Activated naive CD4-positive, alpha-beta T cell treated with anti-CD3 and anti-CD28 coated beads, Interleukin-2, amount 10 ng/mL, durations not matched to agents 7 days and 5 days (primary cell): ENCODE measurements at regions not wholly inside any gene's neighbourhood (a gene's known extent, or its start where the extent isn't known, plus 50 kb on each side); places are given as distances from the start of the nearest gene placed in this dataset.

Experiments used
- CTCF ChIA-PET: fragments of 350-600 bp; sonication (Branson Sonifier 250); formaldehyde crosslinking; loops from one replicate; lab custom pipeline; 2021; ENCODE audit warnings: antibody characterized with exemption; lab: Charles Lee
- DNase-seq: peaks from one replicate; pipeline ENCODE4 v3.0.0-alpha.2; 2020
- H3K27ac Mint-ChIP-seq: one replicate; pipeline ENCODE4 v1.8.0; 2021; ENCODE audit warnings: mild to moderate bottlenecking, moderate library complexity, mixed read lengths
- H3K27me3 Mint-ChIP-seq: one replicate; pipeline ENCODE4 v1.8.0; 2021; ENCODE audit warnings: mild to moderate bottlenecking, mixed read lengths
- H3K36me3 Mint-ChIP-seq: one replicate; pipeline ENCODE4 v1.8.0; 2021; ENCODE audit warnings: mixed read lengths
- H3K4me1 Mint-ChIP-seq: one replicate; pipeline ENCODE4 v1.8.0; 2021; ENCODE audit warnings: mixed read lengths
- H3K4me3 Mint-ChIP-seq: one replicate; pipeline ENCODE4 v1.8.0; 2021; ENCODE audit warnings: mild to moderate bottlenecking, moderate library complexity, mixed read lengths
- H3K9me3 Mint-ChIP-seq: one replicate; pipeline ENCODE4 v1.8.0; 2021; ENCODE audit warnings: mixed read lengths

DNA sequence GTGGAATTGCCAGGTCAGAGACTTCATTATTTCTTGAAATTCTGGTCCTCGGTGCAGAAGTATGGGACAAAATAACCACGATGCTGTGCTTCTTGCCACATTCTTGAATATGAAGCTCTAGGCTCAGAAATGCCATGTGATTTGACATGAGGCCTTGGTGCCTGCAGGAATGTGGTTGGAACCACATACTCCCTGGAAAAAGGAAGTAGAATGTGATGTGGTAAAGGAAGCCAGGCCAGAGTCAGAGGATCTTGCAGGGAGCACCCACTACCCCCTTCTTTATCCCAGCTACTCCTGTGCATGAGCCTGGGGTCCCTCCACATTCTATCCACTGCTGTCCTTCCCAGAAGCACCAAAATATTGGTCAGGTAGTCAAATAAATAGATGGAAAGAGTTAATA lies 80.9 kb downstream of the FOXD1 start:
- peaks cover 38% of the 10 kb centered on the region for H3K27me3 Mint-ChIP-seq
- no peaks in the 10 kb centered on the region for H3K9me3 Mint-ChIP-seq
- no peaks in the 10 kb centered on the region for H3K36me3 Mint-ChIP-seq
- DNase-seq, result no peak
- CTCF ChIA-PET, result no interaction called here
- no peaks in the 10 kb centered on the region for H3K4me1 Mint-ChIP-seq
- H3K4me3 Mint-ChIP-seq, result no peak overlapping the region
- H3K27ac Mint-ChIP-seq, result no peak overlapping the region

DNA sequence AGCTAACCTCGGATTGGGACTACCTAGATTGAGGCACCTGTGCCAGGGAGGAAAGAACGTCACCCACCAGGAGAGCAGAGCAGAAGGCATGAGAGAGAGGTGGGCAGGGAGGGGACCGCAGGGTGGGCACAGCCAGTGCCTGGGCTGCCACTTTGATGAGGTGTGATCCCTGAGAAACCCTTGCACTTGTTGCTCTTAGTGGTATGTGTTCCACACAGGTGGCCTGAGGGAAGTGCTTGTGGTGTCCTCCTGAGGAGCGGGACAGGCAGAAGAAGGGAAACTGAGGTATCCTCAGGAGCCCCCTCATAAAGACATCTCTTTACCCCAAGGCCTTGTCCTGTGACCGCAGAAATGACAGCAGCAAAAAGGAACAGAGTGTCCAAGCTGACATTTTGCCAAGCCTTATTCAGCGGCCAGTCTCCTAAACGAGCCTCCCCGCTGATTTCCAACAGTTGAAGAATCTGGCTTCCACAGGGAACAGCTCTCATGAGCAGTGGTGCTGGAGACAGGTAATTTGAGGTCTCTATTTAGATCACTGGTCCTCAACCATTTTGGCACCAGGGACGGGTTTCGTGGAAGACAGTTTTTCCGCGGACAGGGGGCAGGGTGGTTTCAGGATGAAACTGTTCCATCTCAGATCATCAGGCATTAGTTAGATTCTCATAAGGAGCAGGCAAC lies 82.4 kb downstream of the FOXD1 start:
- no peak for DNase-seq
- CTCF ChIA-PET, result no interaction called here
- Mint-ChIP-seq H3K4me3 (no peak overlapping the region), H3K36me3 (no peaks in the 10 kb centered on the region), H3K27me3 (peaks cover 45% of the 10 kb centered on the region), H3K27ac (no peak overlapping the region), H3K9me3 (no peaks in the 10 kb centered on the region), H3K4me1 (no peaks in the 10 kb centered on the region)

DNA sequence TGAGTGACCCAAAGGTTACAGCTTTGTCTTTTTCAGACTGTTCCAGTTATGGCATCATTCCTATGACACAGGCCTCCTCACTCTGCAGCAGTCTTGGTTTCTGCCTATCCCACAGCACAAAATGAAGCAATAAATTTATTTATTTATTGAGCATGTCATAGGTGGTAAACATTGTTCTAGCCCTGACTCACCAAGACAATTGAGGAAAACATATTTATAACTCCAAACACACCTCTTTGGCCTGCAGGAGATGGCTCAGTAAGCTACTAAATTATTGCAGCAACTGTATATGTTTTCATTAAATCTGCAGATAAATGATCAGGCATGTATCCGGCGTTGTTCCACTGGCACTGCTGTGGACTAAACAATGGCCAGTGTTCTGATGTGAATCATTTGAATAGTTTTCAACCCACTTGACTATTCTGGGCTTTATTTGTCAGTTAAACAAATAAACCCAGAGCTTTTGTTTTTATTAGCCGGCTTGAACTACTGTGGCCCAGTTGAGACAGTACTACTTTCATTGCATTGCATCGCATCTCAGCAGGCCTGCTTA lies 83.2 kb downstream of the FOXD1 start:
- no peak for DNase-seq
- Mint-ChIP-seq H3K4me1 (no peaks in the 10 kb centered on the region), H3K4me3 (no peak overlapping the region), H3K27me3 (peaks cover 45% of the 10 kb centered on the region), H3K36me3 (no peaks in the 10 kb centered on the region), H3K27ac (no peak overlapping the region), H3K9me3 (no peaks in the 10 kb centered on the region)
- CTCF ChIA-PET, result no interaction called here

DNA sequence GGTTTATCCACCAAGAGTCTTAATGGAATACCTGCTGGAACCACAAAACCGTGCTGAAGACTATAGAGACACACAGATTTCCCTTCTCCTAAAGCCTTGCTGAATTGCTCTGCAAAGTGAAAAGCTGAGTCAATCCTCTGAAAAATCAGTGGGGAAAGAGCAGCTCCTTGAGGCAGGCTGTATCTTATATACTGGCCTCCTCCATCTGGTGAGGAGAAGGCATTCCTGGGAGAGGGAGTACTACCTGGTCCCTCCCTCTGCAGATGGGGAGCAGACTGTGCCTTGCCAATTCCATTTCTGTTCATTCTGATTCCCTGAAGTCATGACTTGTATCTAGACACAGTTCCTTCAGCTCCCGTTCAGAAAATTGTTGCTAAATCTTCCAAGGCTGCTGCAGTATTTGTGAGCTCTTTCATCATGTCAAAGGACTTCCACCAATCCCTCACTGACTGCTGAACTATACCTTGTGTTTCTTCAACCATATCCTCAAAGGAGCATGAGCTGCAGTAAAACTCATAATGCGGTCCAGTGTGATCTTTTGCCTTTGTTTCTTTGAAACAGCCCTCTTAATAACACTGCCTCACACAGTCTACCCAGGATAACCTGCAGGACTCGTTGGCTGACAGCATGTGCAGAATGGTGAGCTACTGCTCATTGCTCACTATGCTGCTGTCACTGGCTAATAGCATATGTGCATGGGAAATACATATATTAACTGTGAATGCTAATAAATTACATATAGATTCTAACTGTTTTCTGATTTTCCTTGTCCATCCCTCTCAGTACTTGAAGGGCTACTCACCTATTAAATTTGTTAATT lies 84.5 kb downstream of the FOXD1 start:
- H3K27me3 Mint-ChIP-seq, result peaks cover 40% of the 10 kb centered on the region
- no peak for DNase-seq
- no peaks in the 10 kb centered on the region for H3K9me3 Mint-ChIP-seq
- H3K27ac Mint-ChIP-seq, result no peak overlapping the region
- H3K4me3 Mint-ChIP-seq, result no peak overlapping the region
- no peaks in the 10 kb centered on the region for H3K36me3 Mint-ChIP-seq
- H3K4me1 Mint-ChIP-seq, result no peaks in the 10 kb centered on the region
- CTCF ChIA-PET, result no interaction called here

DNA sequence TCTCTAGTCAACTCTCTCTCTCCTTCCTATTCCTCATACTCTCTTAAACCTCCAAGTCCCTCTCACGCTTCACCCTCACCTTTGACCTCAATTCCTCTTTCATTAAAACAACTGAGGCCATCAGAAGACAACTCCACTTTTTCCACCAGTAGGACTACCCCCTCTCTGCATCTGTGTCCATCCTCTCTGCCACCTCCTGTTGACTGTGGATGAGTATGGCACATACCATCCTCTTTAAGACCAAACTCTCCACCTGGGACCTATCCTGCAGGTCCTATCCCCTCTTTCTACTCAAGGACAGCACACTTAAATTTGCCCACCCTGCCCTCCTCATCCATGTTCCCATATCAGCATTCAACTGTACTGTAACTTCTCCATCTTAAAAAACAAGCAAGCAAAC lies 89.2 kb downstream of the FOXD1 start:
- Mint-ChIP-seq H3K4me3 (no peak overlapping the region), H3K4me1 (no peaks in the 10 kb centered on the region), H3K9me3 (no peaks in the 10 kb centered on the region), H3K27me3 (peaks cover 31% of the 10 kb centered on the region), H3K27ac (no peak overlapping the region), H3K36me3 (no peaks in the 10 kb centered on the region)
- no peak for DNase-seq
- CTCF ChIA-PET, result no interaction called here

DNA sequence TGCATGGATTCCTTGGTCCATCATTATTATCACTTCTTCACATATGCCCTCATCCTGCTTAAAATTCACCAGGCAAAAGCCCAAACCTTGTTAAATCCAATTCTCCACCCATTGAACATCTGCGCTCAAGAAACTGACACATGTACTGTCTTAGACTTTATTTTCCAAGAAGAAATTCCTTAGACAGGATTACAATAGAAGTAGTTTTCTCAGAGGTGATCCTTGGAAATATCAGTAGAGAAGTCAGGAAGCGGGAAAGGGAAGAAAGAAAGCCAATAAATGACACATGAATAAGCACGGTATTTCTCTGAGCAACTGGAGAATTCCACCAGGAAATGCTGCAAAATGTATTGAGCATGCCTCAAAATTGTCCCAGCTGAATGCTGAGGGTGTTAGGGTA lies 90.2 kb downstream of the FOXD1 start:
- Mint-ChIP-seq H3K4me3 (no peak overlapping the region), H3K4me1 (no peaks in the 10 kb centered on the region), H3K27ac (no peak overlapping the region), H3K9me3 (no peaks in the 10 kb centered on the region), H3K36me3 (no peaks in the 10 kb centered on the region), H3K27me3 (peaks cover 41% of the 10 kb centered on the region)
- CTCF ChIA-PET, result no interaction called here
- DNase-seq, result no peak

DNA sequence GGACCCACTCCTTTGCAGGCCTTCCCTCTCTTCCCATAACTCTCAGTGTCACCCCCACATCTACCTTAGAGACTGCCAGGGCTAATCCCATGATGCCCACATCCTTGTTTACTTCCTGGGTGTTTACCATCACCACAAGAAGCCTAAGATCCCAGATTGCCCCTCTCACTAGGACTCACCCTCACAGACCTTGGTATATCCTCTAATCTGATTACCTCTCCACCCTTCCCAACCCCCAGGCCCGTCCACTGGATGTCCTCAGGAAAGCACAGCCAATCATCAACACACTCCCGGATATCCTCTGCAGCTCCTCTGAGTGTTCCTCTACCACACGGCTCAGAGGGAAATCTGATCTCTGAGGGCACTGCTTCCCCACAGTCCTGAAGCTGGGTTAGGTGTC lies 91.0 kb downstream of the FOXD1 start:
- CTCF ChIA-PET, result no interaction called here
- no peak overlapping the region for H3K27ac Mint-ChIP-seq
- no peaks in the 10 kb centered on the region for H3K36me3 Mint-ChIP-seq
- no peak overlapping the region for H3K4me3 Mint-ChIP-seq
- peaks cover 43% of the 10 kb centered on the region for H3K27me3 Mint-ChIP-seq
- H3K9me3 Mint-ChIP-seq, result no peaks in the 10 kb centered on the region
- no peak for DNase-seq
- H3K4me1 Mint-ChIP-seq, result no peaks in the 10 kb centered on the region

DNA sequence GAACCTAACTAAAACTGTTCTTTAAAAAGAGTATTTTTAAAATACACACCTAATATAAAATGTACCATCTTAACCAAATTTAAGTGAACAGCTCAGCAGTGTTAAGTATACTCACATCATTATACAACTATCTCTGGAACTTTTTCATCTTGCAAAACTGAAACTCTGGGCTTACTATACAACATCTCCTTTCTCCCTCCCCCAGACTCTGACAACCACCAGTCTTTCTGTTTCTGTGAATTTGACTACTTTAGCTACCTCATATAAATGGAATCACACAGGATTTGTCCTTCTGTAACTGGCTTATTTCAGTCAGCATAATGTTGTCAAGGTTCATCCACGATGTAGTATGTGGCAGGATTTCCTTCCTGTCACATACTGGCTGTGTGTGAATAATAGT lies 93.5 kb downstream of the FOXD1 start:
- no peak overlapping the region for H3K27ac Mint-ChIP-seq
- no peak overlapping the region for H3K4me3 Mint-ChIP-seq
- peaks cover 2% of the 10 kb centered on the region for H3K9me3 Mint-ChIP-seq
- H3K4me1 Mint-ChIP-seq, result no peaks in the 10 kb centered on the region
- CTCF ChIA-PET, result no interaction called here
- no peaks in the 10 kb centered on the region for H3K36me3 Mint-ChIP-seq
- no peak for DNase-seq
- peaks cover 37% of the 10 kb centered on the region for H3K27me3 Mint-ChIP-seq

DNA sequence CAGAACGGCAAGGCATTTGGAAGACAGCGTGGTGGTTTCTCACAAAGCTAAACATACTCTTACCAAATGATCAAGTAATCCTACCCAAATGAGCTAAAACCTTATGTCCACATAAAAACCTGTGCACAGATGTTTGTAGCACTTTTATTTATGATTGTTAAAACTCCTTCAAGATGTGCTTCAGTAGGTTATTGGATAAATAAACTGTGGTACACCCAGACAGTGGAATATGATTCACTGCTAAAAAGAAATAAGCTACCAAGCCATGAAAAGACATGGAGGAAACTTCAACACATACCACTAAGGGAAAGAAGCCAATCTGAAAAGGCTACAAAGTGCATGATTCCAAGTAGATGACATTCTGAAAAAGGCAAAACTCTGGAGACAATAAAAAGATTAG lies 94.2 kb downstream of the FOXD1 start:
- H3K27me3 Mint-ChIP-seq, result peaks cover 36% of the 10 kb centered on the region
- H3K4me3 Mint-ChIP-seq, result no peak overlapping the region
- no peaks in the 10 kb centered on the region for H3K36me3 Mint-ChIP-seq
- CTCF ChIA-PET, result interaction anchor here (1.0 kb wide), 1 partner anchor 97 kb away, joined by 5 read pairs; no protein-coding TSS in a partner anchor
- no peak for DNase-seq
- no peaks in the 10 kb centered on the region for H3K4me1 Mint-ChIP-seq
- H3K9me3 Mint-ChIP-seq, result peaks cover 2% of the 10 kb centered on the region
- no peak overlapping the region for H3K27ac Mint-ChIP-seq

DNA sequence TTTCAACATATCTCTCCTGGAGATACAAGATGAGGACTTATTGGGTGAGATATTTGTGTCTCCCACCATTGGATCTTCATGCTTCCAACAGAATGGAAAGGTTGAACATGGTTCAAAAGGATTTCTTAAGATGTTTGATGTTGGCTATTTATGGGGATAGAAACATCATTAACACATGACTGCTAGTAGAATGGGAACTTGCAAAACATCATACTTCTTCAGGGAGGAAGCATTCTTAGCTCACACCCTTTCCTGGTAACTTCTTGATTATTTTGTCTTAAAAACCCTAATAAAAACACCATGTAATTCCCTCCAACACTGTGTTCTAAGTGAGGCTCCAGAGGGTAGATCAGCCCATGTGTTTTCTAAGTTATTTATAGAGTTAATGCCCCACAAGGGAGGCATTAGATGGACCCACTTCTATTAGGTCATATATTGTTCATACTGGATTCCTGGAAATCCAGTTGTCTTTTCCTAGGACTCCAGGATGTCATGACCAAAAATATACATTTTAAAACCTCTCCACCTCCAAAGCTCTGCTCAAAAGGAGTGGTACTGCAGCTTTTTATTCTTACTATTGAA lies 95.8 kb downstream of the FOXD1 start:
- Mint-ChIP-seq H3K36me3 (no peaks in the 10 kb centered on the region), H3K27me3 (peaks cover 31% of the 10 kb centered on the region), H3K4me3 (no peak overlapping the region), H3K9me3 (peaks cover 2% of the 10 kb centered on the region), H3K27ac (no peak overlapping the region), H3K4me1 (no peaks in the 10 kb centered on the region)
- CTCF ChIA-PET, result no interaction called here
- DNase-seq, result no peak

DNA sequence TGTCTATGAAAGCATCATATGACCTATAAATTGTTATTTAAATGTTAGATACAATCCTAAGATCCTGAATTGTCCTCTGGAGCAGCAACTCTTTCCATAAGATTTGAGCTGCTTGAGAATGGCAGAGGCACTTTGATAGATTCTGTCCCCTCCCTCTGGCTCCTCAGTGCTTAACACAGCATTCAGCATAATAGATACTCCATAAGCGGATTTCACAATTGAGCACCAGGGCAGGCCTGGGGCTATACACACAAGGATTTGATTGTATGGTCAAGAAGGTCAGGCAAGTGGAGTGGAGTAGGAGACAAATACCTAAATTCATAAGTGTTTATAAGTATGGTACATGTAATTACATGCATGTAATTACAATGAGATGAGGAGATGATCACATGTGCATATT lies 96.3 kb downstream of the FOXD1 start:
- Mint-ChIP-seq H3K4me3 (no peak overlapping the region), H3K9me3 (peaks cover 4% of the 10 kb centered on the region), H3K36me3 (no peaks in the 10 kb centered on the region), H3K27me3 (peaks cover 26% of the 10 kb centered on the region), H3K4me1 (no peaks in the 10 kb centered on the region), H3K27ac (no peak overlapping the region)
- CTCF ChIA-PET, result no interaction called here
- no peak for DNase-seq

DNA sequence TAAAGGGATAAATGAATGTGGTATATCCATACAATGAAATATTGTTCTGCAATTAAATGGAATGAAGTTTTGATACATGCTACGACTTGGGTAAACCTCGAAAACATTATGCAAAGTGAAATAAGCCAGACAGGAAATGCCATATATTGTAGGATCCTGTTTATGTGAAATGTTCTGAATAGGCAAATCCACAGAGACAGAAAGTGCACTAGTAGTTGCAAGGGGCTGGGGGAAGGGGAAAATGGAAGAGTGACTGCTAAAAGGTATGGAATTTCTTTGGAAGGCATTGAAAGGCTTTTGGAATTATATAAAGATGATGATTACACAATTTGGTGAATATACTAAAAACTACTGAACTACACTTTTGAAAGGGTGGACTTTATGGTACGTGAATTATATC lies 97.0 kb downstream of the FOXD1 start:
- Mint-ChIP-seq H3K4me1 (no peaks in the 10 kb centered on the region), H3K4me3 (no peak overlapping the region), H3K9me3 (peaks cover 10% of the 10 kb centered on the region), H3K36me3 (no peaks in the 10 kb centered on the region), H3K27me3 (peaks cover 26% of the 10 kb centered on the region), H3K27ac (no peak overlapping the region)
- no peak for DNase-seq
- CTCF ChIA-PET, result no interaction called here

DNA sequence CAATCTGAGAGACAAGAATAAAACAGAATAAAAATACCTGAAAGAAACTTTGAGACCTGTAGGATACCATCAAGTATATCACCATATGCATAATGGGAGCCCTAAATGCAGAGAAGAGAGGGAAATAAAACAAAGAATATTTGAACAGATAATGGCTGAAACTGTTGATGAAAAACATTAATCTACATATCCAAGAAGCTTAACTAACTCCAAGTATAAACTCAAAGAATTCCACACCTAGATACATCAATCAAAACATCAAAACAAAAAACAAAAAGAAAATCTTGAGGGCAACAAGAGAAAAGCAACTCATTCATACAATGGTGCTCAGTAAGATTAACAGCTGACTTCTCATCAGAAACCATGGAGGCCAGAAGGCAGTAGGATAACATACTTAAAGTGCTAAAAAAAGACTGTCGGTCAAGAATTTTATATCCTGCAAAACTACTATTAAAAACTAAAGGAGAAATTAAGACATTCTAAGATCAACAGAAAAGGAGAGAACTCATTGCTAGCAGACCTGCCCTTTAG lies 101.6 kb downstream of the FOXD1 start:
- Mint-ChIP-seq H3K27me3 (peaks cover 25% of the 10 kb centered on the region), H3K27ac (no peak overlapping the region), H3K4me3 (no peak overlapping the region), H3K9me3 (peaks cover 10% of the 10 kb centered on the region), H3K4me1 (no peaks in the 10 kb centered on the region), H3K36me3 (no peaks in the 10 kb centered on the region)
- DNase-seq, result no peak
- CTCF ChIA-PET, result no interaction called here

DNA sequence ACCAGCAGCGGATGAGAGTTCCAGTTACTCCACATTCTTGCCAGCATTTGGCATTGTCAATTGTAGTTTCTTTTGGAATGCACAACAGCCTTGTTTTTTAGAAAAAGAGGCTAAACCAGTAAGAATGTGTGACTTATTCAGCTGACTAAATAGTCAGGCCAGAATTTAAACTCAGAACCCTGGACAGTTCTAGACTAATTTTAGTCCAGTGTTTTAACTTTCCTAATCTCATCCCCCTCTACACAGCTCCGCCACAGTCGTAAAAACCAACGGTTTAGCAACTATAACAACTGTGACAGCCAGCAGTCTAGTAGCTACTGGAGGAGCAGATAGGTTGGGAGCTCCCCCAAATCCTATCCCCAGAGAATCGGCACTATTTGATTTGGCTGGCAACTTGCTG lies 103.7 kb downstream of the FOXD1 start:
- CTCF ChIA-PET, result no interaction called here
- Mint-ChIP-seq H3K27me3 (peaks cover 30% of the 10 kb centered on the region), H3K36me3 (no peaks in the 10 kb centered on the region), H3K27ac (no peak overlapping the region), H3K4me3 (no peak overlapping the region), H3K4me1 (no peaks in the 10 kb centered on the region), H3K9me3 (peaks cover 7% of the 10 kb centered on the region)
- DNase-seq, result no peak
